ENCODE measurements at regions not wholly inside any gene's neighbourhood (a gene's known extent, or its start where the extent isn't known, plus 50 kb on each side); places are given as distances from the start of the nearest gene placed in this dataset.

GRCh38 chr13:61722119-61722518, 306.5 kb upstream of the PCDH20 start:
- TF ChIP-seq CTCF (IDR thresholded peaks at IDR 0.05) (no peak), POLR2A (IDR thresholded peaks at IDR 0.05) (no peak), EP300 (IDR thresholded peaks at IDR 0.05) (no peak)
